H9 (cell line): ENCODE measurements at regions not wholly inside any gene's neighbourhood (a gene's known extent, or its start where the extent isn't known, plus 50 kb on each side); places are given as distances from the start of the nearest gene placed in this dataset.
"Not testable (repeated sequence)": the region's sequence is repeated elsewhere in the genome, so short reads cannot be mapped to it uniquely, and the experiment has no call there.

ENCODE experiments used
- DNase-seq: peaks from one replicate; pipeline ENCODE4 v3.0.0-alpha.2; 2017
- H2AFZ ChIP-seq: one replicate; pipeline ENCODE4 v1.6.1; 2013; ENCODE audit warnings: mild to moderate bottlenecking, low read length, control low read depth, moderate library complexity
- H2AK5ac ChIP-seq: 2 replicates; pipeline ENCODE4 v1.6.1; 2013; ENCODE audit warnings: low read length, control low read depth, mixed read lengths; ENCODE audit not compliant: insufficient read length
- H2BK120ac ChIP-seq: one replicate; pipeline ENCODE4 v1.6.1; 2013; ENCODE audit warnings: low read depth, mild to moderate bottlenecking, low read length, control low read depth, inconsistent platforms; ENCODE audit not compliant: poor library complexity, severe bottlenecking
- H2BK12ac ChIP-seq: 2 replicates; pipeline ENCODE4 v1.6.1; 2013; ENCODE audit warnings: low read length, control low read depth, mixed read lengths, low read depth; ENCODE audit not compliant: insufficient read length
- H2BK15ac ChIP-seq: 2 replicates; pipeline ENCODE4 v1.6.1; 2013; ENCODE audit warnings: low read depth, low read length, control low read depth
- H2BK20ac ChIP-seq: one replicate; pipeline ENCODE4 v1.6.1; 2013; ENCODE audit warnings: low read depth, mild to moderate bottlenecking, low read length, control low read depth, inconsistent platforms; ENCODE audit not compliant: poor library complexity, severe bottlenecking
- H2BK5ac ChIP-seq: 2 replicates; pipeline ENCODE4 v1.6.1; 2013; ENCODE audit warnings: low read length, control low read depth, mixed read lengths; ENCODE audit not compliant: insufficient read length
- H3K14ac ChIP-seq: 2 replicates; pipeline ENCODE4 v1.6.1; 2013; ENCODE audit warnings: low read length, control low read depth; ENCODE audit not compliant: insufficient read depth
- H3K18ac ChIP-seq: 2 replicates; pipeline ENCODE4 v1.6.1; 2013; ENCODE audit warnings: low read depth, mild to moderate bottlenecking, mixed read lengths, low read length, control low read depth; ENCODE audit not compliant: insufficient read length
- H3K23ac ChIP-seq: 2 replicates; pipeline ENCODE4 v1.6.1; 2013; ENCODE audit warnings: low read length, control low read depth, mixed read lengths, low read depth; ENCODE audit not compliant: insufficient read length
- H3K23me2 ChIP-seq: 2 replicates; pipeline ENCODE4 v1.6.1; 2013; ENCODE audit warnings: low read depth, mild to moderate bottlenecking, mixed read lengths, low read length, control low read depth; ENCODE audit not compliant: insufficient read length, poor library complexity, severe bottlenecking
- H3K27ac ChIP-seq: 2 replicates; pipeline ENCODE4 v1.5.1; 2013; ENCODE audit warnings: low read length, control low read depth, mixed read lengths, low read depth; ENCODE audit not compliant: insufficient read length
- H3K27me3 ChIP-seq: 2 replicates; pipeline ENCODE4 v1.6.1; 2013; ENCODE audit warnings: low read length, control low read depth, inconsistent platforms; ENCODE audit not compliant: insufficient read depth
- H3K4ac ChIP-seq: 2 replicates; pipeline ENCODE4 v1.6.1; 2013; ENCODE audit warnings: low read depth, mild to moderate bottlenecking, control low read depth, inconsistent platforms, low read length, moderate library complexity
- H3K4me1 ChIP-seq: 2 replicates; pipeline ENCODE4 v1.6.1; 2013; ENCODE audit warnings: low read length, control low read depth, inconsistent platforms; ENCODE audit not compliant: insufficient read depth
- H3K4me2 ChIP-seq: 2 replicates; pipeline ENCODE4 v1.6.1; 2013; ENCODE audit warnings: low read length, control low read depth, mixed read lengths; ENCODE audit not compliant: insufficient read length, insufficient read depth
- H3K56ac ChIP-seq: 2 replicates; pipeline ENCODE4 v1.6.1; 2013; ENCODE audit warnings: low read depth, mild to moderate bottlenecking, mixed read lengths, low read length, control low read depth; ENCODE audit not compliant: insufficient read length
- H3K79me1 ChIP-seq: 2 replicates; pipeline ENCODE4 v1.6.1; 2013; ENCODE audit warnings: low read depth, mild to moderate bottlenecking, moderate library complexity, low read length, control low read depth, inconsistent platforms; ENCODE audit not compliant: insufficient read depth, poor library complexity, severe bottlenecking
- H3K79me2 ChIP-seq: 2 replicates; pipeline ENCODE4 v1.6.1; 2013; ENCODE audit warnings: low read length, control low read depth, inconsistent platforms; ENCODE audit not compliant: insufficient read depth
- H3K9ac ChIP-seq: 2 replicates; pipeline ENCODE4 v1.6.1; 2013; ENCODE audit warnings: low read length, control low read depth, mixed read lengths; ENCODE audit not compliant: insufficient read length; ENCODE audit errors: extremely low read depth
- H3K9me3 ChIP-seq: one replicate; pipeline ENCODE4 v1.6.1; 2013; ENCODE audit warnings: low read depth, low read length, inconsistent platforms; ENCODE audit not compliant: control insufficient read depth
- H3T11ph ChIP-seq: one replicate; pipeline ENCODE4 v1.6.1; 2013; ENCODE audit warnings: mild to moderate bottlenecking, low read length, control low read depth, inconsistent platforms
- H4K20me1 ChIP-seq: one replicate; pipeline ENCODE4 v1.6.1; 2013; ENCODE audit not compliant: control insufficient read depth, insufficient read length, insufficient read depth
- H4K5ac ChIP-seq: 2 replicates; pipeline ENCODE4 v1.6.1; 2013; ENCODE audit warnings: low read depth, mild to moderate bottlenecking, mixed read lengths, low read length, control low read depth; ENCODE audit not compliant: insufficient read length
- H4K8ac ChIP-seq: replicated peaks from 2 replicates; pipeline ENCODE4 v1.6.1; 2013; ENCODE audit warnings: low read length, control low read depth, mixed read lengths, low read depth; ENCODE audit not compliant: insufficient read length
- H4K91ac ChIP-seq: 2 replicates; pipeline ENCODE4 v1.6.1; 2013; ENCODE audit warnings: low read depth, mild to moderate bottlenecking, moderate library complexity, mixed read lengths, low read length, control low read depth; ENCODE audit not compliant: insufficient read length
- H3K27ac Mint-ChIP-seq, 3 experiments: 2 replicates in 2 of 3; 3 replicates in 1 of 3; pipeline ENCODE4 v1.8.0; 2020 to 2021; ENCODE audit warnings: mixed read lengths in 3 of 3, mild to moderate bottlenecking in 1 of 3, moderate library complexity in 1 of 3
- H3K27me3 Mint-ChIP-seq: 2 replicates; pipeline ENCODE4 v1.8.0; 2021; ENCODE audit warnings: low read depth, mild to moderate bottlenecking, moderate library complexity, mixed read lengths
- H3K36me3 Mint-ChIP-seq, 3 experiments: 2 replicates in 2 of 3; 3 replicates in 1 of 3; pipeline ENCODE4 v1.8.0; 2020 to 2021; ENCODE audit warnings: low read depth in 3 of 3, mixed read lengths in 3 of 3; ENCODE audit not compliant: insufficient read depth in 1 of 3
- H3K4me1 Mint-ChIP-seq, 2 experiments: 2 replicates each; pipeline ENCODE4 v1.8.0; 2020; ENCODE audit warnings: mixed read lengths in 2 of 2
- H3K4me3 Mint-ChIP-seq, 2 experiments: 2 replicates in 1 of 2; 3 replicates in 1 of 2; pipeline ENCODE4 v1.8.0; 2020 to 2021; ENCODE audit warnings: mild to moderate bottlenecking in 2 of 2, mixed read lengths in 2 of 2, moderate library complexity in 1 of 2
- H3K9me3 Mint-ChIP-seq, 2 experiments: 2 replicates in 1 of 2; 3 replicates in 1 of 2; pipeline ENCODE4 v1.8.0; 2020; ENCODE audit warnings: mild to moderate bottlenecking in 2 of 2, mixed read lengths in 2 of 2, moderate library complexity in 1 of 2
- WGBS: extraction: QIAGEN DNeasy Blood & Tissue Kit; methylation state at CpG from one replicate; pipeline ENCODE4 v1.1.7; 2013; ENCODE audit warnings: missing lambda C conversion rate, low lambda C conversion rate, mixed read lengths; ENCODE audit not compliant: insufficient read length; ENCODE audit errors: extremely low coverage; 5-methylcytosine and 5-hydroxymethylcytosine counted together

DNA sequence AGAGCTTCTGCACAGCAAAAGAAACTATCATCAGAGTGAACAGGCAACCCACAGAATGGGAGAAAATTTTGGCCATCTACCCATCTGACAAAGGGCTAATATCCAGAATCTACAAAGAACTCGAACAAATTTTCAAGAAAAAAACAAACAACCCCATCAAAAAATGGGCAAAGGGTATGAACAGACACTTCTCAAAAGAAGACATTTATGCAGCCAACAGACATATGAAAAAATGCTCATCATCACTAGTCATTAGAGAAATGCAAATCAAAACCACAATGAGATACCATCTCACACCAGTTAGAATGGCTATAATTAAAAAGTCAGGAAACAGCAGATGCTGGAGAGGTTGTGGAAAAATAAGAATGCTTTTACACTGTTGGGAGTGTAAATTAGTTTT lies 340.6 kb downstream of the TFAP2B start:
- not testable (repeated sequence) for H3T11ph ChIP-seq, H2AFZ ChIP-seq, H2BK120ac ChIP-seq, H4K20me1 ChIP-seq, H3K4me3 Mint-ChIP-seq, H3K79me2 ChIP-seq, H4K5ac ChIP-seq, H3K79me1 ChIP-seq, H3K9ac ChIP-seq, H3K27me3 ChIP-seq, H3K9me3 ChIP-seq, H3K18ac ChIP-seq, H3K4me2 ChIP-seq, H3K4me1 ChIP-seq, H3K4ac ChIP-seq, H2AK5ac ChIP-seq, H3K27ac ChIP-seq, H3K36me3 Mint-ChIP-seq, H3K14ac ChIP-seq, H4K91ac ChIP-seq, DNase-seq, H3K27ac Mint-ChIP-seq, H3K9me3 Mint-ChIP-seq, H2BK20ac ChIP-seq, H2BK5ac ChIP-seq, H2BK12ac ChIP-seq, H3K23ac ChIP-seq, H4K8ac ChIP-seq, H2BK15ac ChIP-seq, H3K23me2 ChIP-seq, H3K56ac ChIP-seq
- WGBS, result no CpG with 5 or more reads among the region's 1 CpG
- H3K27me3 Mint-ChIP-seq, result peaks cover 10% of the 10 kb centered on the region
- peaks cover 10 to 12% of the 10 kb centered on the region in 2 experiments for H3K4me1 Mint-ChIP-seq
